ENCODE measurements at regions not wholly inside any gene's neighbourhood (a gene's known extent, or its start where the extent isn't known, plus 50 kb on each side); places are given as distances from the start of the nearest gene placed in this dataset.

GRCh38 chr12:14111230-14111865, 129.9 kb upstream of the GRIN2B start:
- intact Hi-C loops (cut with DNase I): no loop called here
- H3K4me3 ChIP-seq (ENCODE audit: low read length in 3 of 3): no peak overlapping the region
- no peak for FAIRE-seq
- no peaks in the 10 kb centered on the region for H3K4me1 ChIP-seq (ENCODE audit: control insufficient read depth in 2 of 3, insufficient read depth in 2 of 3, low read depth in 1 of 3, low read length in 3 of 3)
- peak in 4 of 5 donors; percentile 31 to 57 (median 42) for DNase-seq
- no peaks in the 10 kb centered on the region for H3K36me3 ChIP-seq (ENCODE audit: control insufficient read depth in 2 of 3, insufficient read depth in 3 of 3, low read length in 3 of 3)
- TF ChIP-seq CTCF (IDR thresholded peaks at IDR 0.05; ENCODE audit: borderline replicate concordance, extremely low read depth, insufficient read depth): no peak
- H3K9ac ChIP-seq (ENCODE audit: low read length in 3 of 3): no peak overlapping the region
- H3K27me3 ChIP-seq (ENCODE audit: control insufficient read depth, insufficient read depth, low read length): no peaks in the 10 kb centered on the region
- H3K27ac ChIP-seq (ENCODE audit: low read depth in 2 of 2, low read length in 2 of 2): no peak overlapping the region
- no peaks in the 10 kb centered on the region for H3K9me3 ChIP-seq (ENCODE audit: control insufficient read depth in 2 of 3, insufficient read depth in 1 of 3, low read length in 3 of 3)

GRCh38 chr12:14113031-14113430, 131.6 kb upstream of the GRIN2B start:
- Histone ChIP-seq H3K4me1 (ENCODE audit: control insufficient read depth in 2 of 3, insufficient read depth in 2 of 3, low read depth in 1 of 3, low read length in 3 of 3) (no peaks in the 10 kb centered on the region), H3K27me3 (ENCODE audit: control insufficient read depth, insufficient read depth, low read length) (no peaks in the 10 kb centered on the region), H3K4me3 (ENCODE audit: low read length in 3 of 3) (no peak overlapping the region), H3K9me3 (ENCODE audit: control insufficient read depth in 2 of 3, insufficient read depth in 1 of 3, low read length in 3 of 3) (no peaks in the 10 kb centered on the region), H3K36me3 (ENCODE audit: control insufficient read depth in 2 of 3, insufficient read depth in 3 of 3, low read length in 3 of 3) (no peaks in the 10 kb centered on the region), H3K9ac (ENCODE audit: low read length in 3 of 3) (no peak overlapping the region), H3K27ac (ENCODE audit: low read depth in 2 of 2, low read length in 2 of 2) (no peak overlapping the region)
- no peak for FAIRE-seq
- no peak for DNase-seq
- intact Hi-C loops (cut with DNase I): no loop called here
- TF ChIP-seq CTCF (IDR thresholded peaks at IDR 0.05; ENCODE audit: borderline replicate concordance, extremely low read depth, insufficient read depth): no peak

- FAIRE-seq (no peak), DNase-seq (no peak)
- intact Hi-C loops (cut with DNase I): no loop called here
- no peak overlapping the region for H3K27ac ChIP-seq (ENCODE audit: low read depth in 2 of 2, low read length in 2 of 2)
- H3K27me3 ChIP-seq (ENCODE audit: control insufficient read depth, insufficient read depth, low read length): no peaks in the 10 kb centered on the region
- H3K9ac ChIP-seq (ENCODE audit: low read length in 3 of 3): no peak overlapping the region
- H3K9me3 ChIP-seq (ENCODE audit: control insufficient read depth in 2 of 3, insufficient read depth in 1 of 3, low read length in 3 of 3): peaks cover 0 to 4% (median 0%) of the 10 kb centered on the region in 3 donors
- H3K4me3 ChIP-seq (ENCODE audit: low read length in 3 of 3): no peak overlapping the region
- no peaks in the 10 kb centered on the region for H3K4me1 ChIP-seq (ENCODE audit: control insufficient read depth in 2 of 3, insufficient read depth in 2 of 3, low read depth in 1 of 3, low read length in 3 of 3)
- no peak for TF ChIP-seq CTCF (IDR thresholded peaks at IDR 0.05; ENCODE audit: borderline replicate concordance, extremely low read depth, insufficient read depth)
- H3K36me3 ChIP-seq (ENCODE audit: control insufficient read depth in 2 of 3, insufficient read depth in 3 of 3, low read length in 3 of 3): no peaks in the 10 kb centered on the region
These were observed 145.3 kb upstream of the GRIN2B start for GRCh38 chr12:14126692-14127091.
